PFSK-1 (cell line): ENCODE measurements at regions not wholly inside any gene's neighbourhood (a gene's known extent, or its start where the extent isn't known, plus 50 kb on each side); places are given as distances from the start of the nearest gene placed in this dataset.

Experiments used
- FOXP2 ChIP-seq: optimal IDR thresholded peaks from 2 replicates; pipeline ENCODE3; 2011; ENCODE audit warnings: borderline replicate concordance, control low read depth, inconsistent platforms; ENCODE audit not compliant: insufficient read depth; ENCODE audit errors: extremely low read length, extremely low read depth
- POLR2AphosphoS5 ChIP-seq: IDR thresholded peaks from 2 replicates; pipeline ENCODE4 v1.6.1; 2012; ENCODE audit warnings: low read depth, mild to moderate bottlenecking, control low read depth, low read length, moderate library complexity
- REST ChIP-seq, 2 experiments: IDR thresholded peaks; 2 replicates each; pipeline versions ENCODE4 v1.6.1 to v1.8.0; 2011 to 2012; ENCODE audit warnings: low read depth in 2 of 2, low read length in 2 of 2, control low read depth in 1 of 2, inconsistent platforms in 1 of 2, mild to moderate bottlenecking in 1 of 2, moderate library complexity in 1 of 2; ENCODE audit not compliant: insufficient read depth in 1 of 2
- SIN3A ChIP-seq: IDR thresholded peaks from 2 replicates; pipeline ENCODE4 v1.6.1; 2012; ENCODE audit warnings: mild to moderate bottlenecking, low read length, moderate library complexity, borderline replicate concordance; ENCODE audit not compliant: insufficient read depth
- TAF1 ChIP-seq: IDR thresholded peaks from 2 replicates; pipeline ENCODE4 v1.6.1; 2012; ENCODE audit warnings: low read length, control low read depth, borderline replicate concordance; ENCODE audit not compliant: insufficient read depth

- TF ChIP-seq FOXP2: no peak
- no peak for TF ChIP-seq TAF1
These were observed 138.4 kb upstream of the RPS23 start for GRCh38 chr5:82416512-82416911.

DNA sequence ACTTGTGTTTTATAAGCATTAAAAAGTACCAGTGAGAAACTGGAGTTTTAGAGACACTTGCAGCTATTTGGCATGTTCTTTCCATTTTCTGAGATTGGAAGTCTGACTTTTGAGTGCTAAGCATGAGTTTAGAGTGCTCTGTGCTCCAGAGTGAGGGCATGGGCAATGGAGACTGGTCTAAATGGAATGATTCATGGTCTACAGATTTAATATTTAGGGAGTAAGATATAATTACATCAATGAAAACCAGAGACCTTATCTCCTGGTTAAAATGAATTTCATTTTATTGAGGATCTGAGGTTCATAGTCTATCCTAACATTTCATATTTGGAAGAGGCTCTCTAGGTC is 135.9 kb upstream of the RPS23 start:
- no peak for TF ChIP-seq FOXP2
- TF ChIP-seq POLR2AphosphoS5: no peak
- TF ChIP-seq TAF1: no peak
- no peak for TF ChIP-seq REST (IDR thresholded peaks at IDR 0.05; ENCODE audit: insufficient read depth in 1 of 2, low read depth in 2 of 2, low read length in 2 of 2)
- TF ChIP-seq SIN3A: no peak

GRCh38 chr5:82413302-82414040 is 135.3 kb upstream of the RPS23 start:
- TF ChIP-seq FOXP2 (no peak), TAF1 (no peak), REST (IDR thresholded peaks at IDR 0.05; ENCODE audit: insufficient read depth in 1 of 2, low read depth in 2 of 2, low read length in 2 of 2) (no peak), POLR2AphosphoS5 (no peak), SIN3A (no peak)

DNA sequence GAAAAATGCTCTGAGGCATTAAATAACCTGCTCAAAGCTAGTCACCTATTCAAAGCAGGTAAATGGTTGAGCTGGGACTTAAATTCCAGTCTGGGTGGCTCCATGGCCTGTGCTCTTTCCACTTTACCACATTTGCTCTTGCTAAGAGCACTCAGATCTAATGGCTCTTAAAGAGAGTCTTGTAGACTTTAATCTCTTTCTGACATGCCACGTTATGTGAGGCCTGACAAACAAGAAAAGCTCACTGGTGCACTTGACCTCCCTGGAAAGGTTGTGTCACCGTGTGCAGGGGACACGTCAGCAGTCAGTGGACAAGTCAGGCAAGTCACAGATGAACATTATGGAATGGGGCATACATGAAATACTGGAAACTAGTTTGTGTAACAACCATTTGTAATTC is 129.9 kb upstream of the RPS23 start:
- TF ChIP-seq SIN3A (no peak), FOXP2 (no peak), POLR2AphosphoS5 (no peak), REST (IDR thresholded peaks at IDR 0.05; ENCODE audit: insufficient read depth in 1 of 2, low read depth in 2 of 2, low read length in 2 of 2) (no peak), TAF1 (no peak)

- TF ChIP-seq REST (IDR thresholded peaks at IDR 0.05; ENCODE audit: insufficient read depth in 1 of 2, low read depth in 2 of 2, low read length in 2 of 2): peak in 1 of 2 experiments; percentile 64; a peak in 1 of 4 replicates
- TF ChIP-seq TAF1: no peak
- peak; percentile 16; the same call in 1 of the 2 replicates for TF ChIP-seq SIN3A
These were observed 128.1 kb upstream of the RPS23 start for GRCh38 chr5:82406205-82406773.
